Spleen (tissue), 7 donors: ENCODE measurements at regions not wholly inside any gene's neighbourhood (a gene's known extent, or its start where the extent isn't known, plus 50 kb on each side); places are given as distances from the start of the nearest gene placed in this dataset.

Source experiments
- CTCF ChIP-seq, 11 experiments: fragments of 200-600 bp in 7 of 11; fragments of 450-650 bp in 4 of 11; sonication (generic) in 4 of 11; IDR thresholded peaks in 8 of 11; conservative IDR thresholded peaks in 3 of 11; 1 replicate in 7 of 11; 2 replicates in 4 of 11; pipeline versions ENCODE4 v1.4.0 to v1.8.0; 2016 to 2021; ENCODE audit warnings: antibody characterized with exemption in 11 of 11, inconsistent platforms in 4 of 11, mild to moderate bottlenecking in 1 of 11
- POLR2A ChIP-seq, 3 donors: fragments of 450-650 bp; IDR thresholded peaks; one replicate each; pipeline ENCODE4 v1.5.1; 2017; ENCODE audit warnings: antibody characterized with exemption in 3 of 3, mild to moderate bottlenecking in 1 of 3
- donor health status: DM: no; HTN: no; CAD: no; lungs with moderate emphysema.
- donor health status: DM: no; HTN: no; CAD: no.
- donor health status: DM: no; HTN: no; CAD: no.

GRCh38 chr3:95911767-95912166 lies 902.6 kb upstream of the EPHA6 start:
- no peak for TF ChIP-seq CTCF (IDR thresholded peaks at IDR 0.05 in 8 of 11, conservative IDR thresholded peaks at IDR 0.05 in 3 of 11)
- TF ChIP-seq POLR2A (IDR thresholded peaks at IDR 0.05): no peak
